ENCODE measurements at regions not wholly inside any gene's neighbourhood (a gene's known extent, or its start where the extent isn't known, plus 50 kb on each side); places are given as distances from the start of the nearest gene placed in this dataset.
"Not testable (repeated sequence)": the region's sequence is repeated elsewhere in the genome, so short reads cannot be mapped to it uniquely, and the experiment has no call there.

DNA sequence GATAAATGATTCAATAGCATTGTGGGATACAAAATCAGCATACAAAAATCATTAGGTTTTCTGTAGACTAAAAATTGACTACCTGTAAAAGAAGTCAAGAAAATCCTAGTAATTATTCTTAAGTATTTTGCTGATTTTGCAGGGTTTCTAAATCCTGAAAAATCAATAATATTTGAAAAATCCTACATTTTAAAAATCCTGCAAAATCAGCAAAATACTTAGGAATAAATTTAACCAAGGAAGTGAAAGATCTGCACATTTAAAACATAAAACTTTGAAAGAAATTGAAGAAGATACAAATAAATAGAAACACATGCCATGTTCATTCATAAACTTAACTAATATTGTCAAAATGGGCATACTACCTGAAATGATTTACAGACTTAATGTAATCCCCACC, 517.7 kb downstream of the RERGL start:
- no peak for DNase-seq
- in situ Hi-C loops (cut with HindIII; ENCODE audit: low pct_ligation_motif_present, low pct_unique_long_range_greater_than_20kb, low sequenced_read_pairs): no loop called here

DNA sequence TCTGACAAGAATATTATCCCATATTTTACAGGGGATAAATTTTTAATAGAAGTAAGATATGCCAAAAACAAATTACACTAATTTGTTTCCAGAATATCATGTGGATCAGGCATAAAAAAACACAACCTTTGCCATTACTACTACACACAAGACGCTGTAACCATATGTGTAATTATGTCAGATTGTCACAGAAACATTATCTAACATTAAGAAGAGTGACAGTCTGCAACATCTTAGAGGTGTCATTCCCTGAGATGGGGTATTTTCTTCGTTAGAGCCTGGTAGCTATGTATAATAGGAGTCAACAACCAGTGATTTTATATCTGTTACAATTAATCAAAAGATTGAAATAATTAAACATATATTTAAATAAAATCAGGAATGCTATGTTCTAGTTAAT, 518.9 kb downstream of the RERGL start:
- in situ Hi-C loops (cut with HindIII; ENCODE audit: low pct_ligation_motif_present, low pct_unique_long_range_greater_than_20kb, low sequenced_read_pairs): no loop called here
- no peak for DNase-seq

DNA sequence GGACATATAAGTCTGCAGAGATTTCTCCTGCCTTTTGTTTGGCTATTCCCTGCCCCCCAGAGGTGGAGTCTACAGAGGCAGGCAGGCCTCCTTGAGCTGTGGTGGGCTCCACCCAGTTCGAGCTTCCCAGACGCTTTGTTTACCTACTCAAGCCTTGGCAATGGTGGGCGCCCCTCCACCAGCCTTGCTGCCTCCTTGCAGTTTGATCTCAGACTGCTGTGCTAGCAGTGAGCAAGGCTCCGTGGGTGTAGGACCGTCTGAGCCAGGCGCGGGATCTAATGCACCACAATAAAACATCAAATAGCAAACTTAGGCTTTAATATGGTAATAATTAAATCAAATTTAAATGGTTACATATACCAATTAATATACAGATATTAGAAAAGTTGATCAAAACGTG, 525.4 kb downstream of the RERGL start:
- in situ Hi-C loops (cut with HindIII; ENCODE audit: low pct_ligation_motif_present, low pct_unique_long_range_greater_than_20kb, low sequenced_read_pairs); DNase-seq: not testable (repeated sequence)

DNA sequence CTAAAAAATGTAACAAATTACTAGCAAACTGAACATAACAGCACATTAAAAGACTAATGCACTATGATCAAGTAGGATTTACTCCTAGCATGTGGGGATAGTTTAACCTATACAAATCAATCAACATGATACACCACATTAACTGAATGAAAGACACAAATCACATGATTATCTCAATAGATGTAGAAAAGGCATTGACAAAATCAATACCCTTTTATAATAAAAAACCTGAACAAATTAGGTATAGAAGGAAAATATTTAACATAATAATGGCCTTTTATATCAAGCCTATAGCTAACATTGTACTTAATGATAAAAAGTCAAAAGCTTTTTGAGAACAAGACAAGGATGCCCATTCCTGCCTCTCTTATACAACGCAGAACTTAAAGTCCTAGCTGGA, 540.0 kb downstream of the RERGL start:
- DNase-seq: no peak
- in situ Hi-C loops (cut with HindIII; ENCODE audit: low pct_ligation_motif_present, low pct_unique_long_range_greater_than_20kb, low sequenced_read_pairs): no loop called here

DNA sequence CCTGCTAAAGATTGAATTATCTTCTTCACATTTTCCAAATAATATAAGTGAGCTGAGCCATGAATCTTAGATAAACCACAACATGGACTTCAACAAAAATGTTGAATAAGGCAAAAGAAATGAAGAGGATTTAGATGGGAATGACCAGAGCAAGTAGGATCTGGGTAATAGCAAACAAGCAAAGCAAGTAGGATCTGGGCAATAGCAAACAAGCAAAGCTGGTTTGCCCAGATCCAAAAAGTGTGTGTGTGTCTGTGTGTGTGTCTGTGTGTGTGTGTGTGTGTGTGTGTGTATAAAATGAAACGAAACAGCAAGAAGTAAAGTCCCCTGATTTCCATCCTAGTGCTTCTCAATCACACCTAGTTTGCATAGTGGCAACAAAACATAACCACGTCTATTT, 549.1 kb downstream of the RERGL start:
- in situ Hi-C loops (cut with HindIII; ENCODE audit: low pct_ligation_motif_present, low pct_unique_long_range_greater_than_20kb, low sequenced_read_pairs): no loop called here
- no peak for DNase-seq

DNA sequence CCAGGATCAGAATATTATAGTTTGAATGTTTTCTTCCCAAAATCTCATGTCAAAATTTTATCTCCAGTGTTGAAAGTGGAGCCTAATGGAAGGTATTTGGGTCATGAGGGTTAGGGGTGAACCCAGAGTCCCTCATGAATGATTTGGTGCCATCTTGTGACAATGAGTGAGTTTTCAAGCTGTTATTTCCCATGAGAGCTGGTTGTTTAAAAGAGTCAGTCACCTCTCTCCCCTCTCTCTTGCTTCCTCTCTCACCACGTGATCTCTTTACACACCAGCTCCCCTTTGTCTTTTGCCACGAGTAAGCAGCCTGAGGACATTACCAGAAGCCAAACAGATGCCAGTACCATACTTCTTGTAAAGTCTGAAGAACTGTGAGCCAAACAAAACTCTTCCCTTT, 561.6 kb downstream of the RERGL start:
- DNase-seq: peak; percentile 21
- in situ Hi-C loops (cut with HindIII; ENCODE audit: low pct_ligation_motif_present, low pct_unique_long_range_greater_than_20kb, low sequenced_read_pairs): no loop called here

DNA sequence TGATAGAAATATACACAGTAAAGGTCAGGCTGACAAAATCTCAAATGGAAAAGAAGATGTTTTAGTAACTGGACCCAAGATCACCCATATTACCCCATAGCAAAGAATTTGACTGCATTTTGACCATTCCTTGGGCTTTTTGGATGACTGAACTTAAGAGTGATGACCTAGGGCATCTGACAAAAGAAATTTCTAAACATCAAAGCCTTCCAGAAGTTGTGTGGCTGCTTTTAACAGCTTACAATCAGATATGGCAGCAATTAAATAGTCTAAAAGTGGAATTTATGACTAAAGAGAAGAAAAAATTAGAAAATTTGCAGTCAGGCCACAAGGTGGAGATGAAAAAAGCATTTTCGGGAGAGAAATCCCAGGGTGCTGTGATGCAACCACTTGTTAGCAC, 563.0 kb downstream of the RERGL start:
- in situ Hi-C loops (cut with HindIII; ENCODE audit: low pct_ligation_motif_present, low pct_unique_long_range_greater_than_20kb, low sequenced_read_pairs): no loop called here

DNA sequence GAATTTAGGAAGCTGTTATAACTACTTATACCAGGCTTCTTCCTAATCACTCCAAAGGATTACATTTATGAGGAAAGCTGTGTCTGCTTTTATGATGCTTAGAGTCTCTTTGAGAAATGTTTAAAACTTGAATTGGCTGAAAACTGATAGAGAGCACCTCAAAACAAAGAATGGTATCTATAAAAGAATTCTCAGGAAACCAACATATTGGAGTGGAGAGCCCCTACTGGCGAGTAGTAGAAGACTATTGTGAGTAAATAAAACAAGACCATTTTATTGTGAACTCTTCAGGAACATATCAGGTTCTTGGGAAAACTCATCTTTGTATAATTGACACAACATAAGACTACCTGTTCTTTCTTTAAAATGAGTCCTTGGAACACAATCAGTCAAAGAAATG, 578.6 kb downstream of the RERGL start:
- in situ Hi-C loops (cut with HindIII; ENCODE audit: low pct_ligation_motif_present, low pct_unique_long_range_greater_than_20kb, low sequenced_read_pairs): no loop called here
- DNase-seq: peak; percentile 29

More for the DNA sequence above, 563.0 kb downstream of the RERGL start:
- DNase-seq: no peak

DNA sequence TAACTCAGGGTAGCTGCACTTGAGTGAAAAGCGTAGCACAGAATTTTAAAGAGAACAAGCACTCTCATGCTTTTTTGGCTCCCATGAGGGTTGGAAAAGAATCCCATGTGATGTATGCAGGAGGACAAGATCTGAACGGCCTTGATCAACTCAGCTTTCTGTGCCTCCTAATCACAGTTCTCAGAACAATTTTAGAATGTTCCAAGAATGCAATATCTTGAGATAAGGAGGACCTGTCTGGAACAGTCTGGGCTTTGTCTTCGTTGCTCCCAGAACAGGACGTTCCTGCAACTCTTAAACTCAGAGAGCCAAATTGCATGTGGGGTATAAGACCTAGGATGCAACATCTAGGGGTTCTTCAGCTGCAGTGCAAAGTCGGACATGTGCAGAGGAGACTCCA, 582.7 kb downstream of the RERGL start:
- in situ Hi-C loops (cut with HindIII; ENCODE audit: low pct_ligation_motif_present, low pct_unique_long_range_greater_than_20kb, low sequenced_read_pairs): no loop called here
- DNase-seq: no peak

DNA sequence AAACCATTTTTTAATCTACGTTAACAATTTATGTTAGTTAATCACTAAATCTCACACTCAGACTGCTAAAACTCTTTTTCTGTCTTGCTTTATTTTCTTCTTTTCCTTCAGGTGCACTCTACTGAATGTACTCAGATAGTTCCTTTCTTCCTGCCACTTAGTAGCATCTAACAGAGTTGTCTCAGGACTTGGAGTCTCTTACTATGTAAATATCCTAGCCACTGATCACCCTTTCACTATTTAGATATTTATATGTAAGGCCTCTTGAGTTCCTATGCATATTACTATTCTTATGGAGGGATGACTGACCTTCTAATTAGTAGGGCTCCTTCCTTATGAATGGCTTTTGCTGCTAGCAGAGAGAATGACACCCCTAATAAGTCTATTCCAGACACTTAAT, 586.3 kb downstream of the RERGL start:
- DNase-seq: no peak
- in situ Hi-C loops (cut with HindIII; ENCODE audit: low pct_ligation_motif_present, low pct_unique_long_range_greater_than_20kb, low sequenced_read_pairs): no loop called here

DNA sequence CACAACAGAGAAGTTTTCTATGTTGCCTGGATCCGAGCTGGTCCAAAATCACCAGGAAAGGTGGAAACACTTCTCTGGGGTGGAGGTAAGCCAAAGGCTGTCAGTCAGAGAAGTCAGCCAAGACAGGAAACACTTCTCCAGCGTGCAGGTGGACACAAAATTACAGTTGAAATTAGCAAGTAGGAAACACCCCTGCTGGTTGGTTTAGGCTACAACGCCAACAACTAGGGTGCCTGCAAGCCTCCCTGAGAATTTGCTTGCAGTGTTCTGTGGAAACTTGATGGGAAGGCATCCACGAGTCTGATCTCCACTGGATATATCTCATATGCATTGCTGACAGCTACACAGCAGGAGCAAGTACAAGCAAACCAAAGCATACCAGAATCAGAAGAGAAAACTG, 600.5 kb downstream of the RERGL start:
- no peak for DNase-seq
- in situ Hi-C loops (cut with HindIII; ENCODE audit: low pct_ligation_motif_present, low pct_unique_long_range_greater_than_20kb, low sequenced_read_pairs): no loop called here

DNA sequence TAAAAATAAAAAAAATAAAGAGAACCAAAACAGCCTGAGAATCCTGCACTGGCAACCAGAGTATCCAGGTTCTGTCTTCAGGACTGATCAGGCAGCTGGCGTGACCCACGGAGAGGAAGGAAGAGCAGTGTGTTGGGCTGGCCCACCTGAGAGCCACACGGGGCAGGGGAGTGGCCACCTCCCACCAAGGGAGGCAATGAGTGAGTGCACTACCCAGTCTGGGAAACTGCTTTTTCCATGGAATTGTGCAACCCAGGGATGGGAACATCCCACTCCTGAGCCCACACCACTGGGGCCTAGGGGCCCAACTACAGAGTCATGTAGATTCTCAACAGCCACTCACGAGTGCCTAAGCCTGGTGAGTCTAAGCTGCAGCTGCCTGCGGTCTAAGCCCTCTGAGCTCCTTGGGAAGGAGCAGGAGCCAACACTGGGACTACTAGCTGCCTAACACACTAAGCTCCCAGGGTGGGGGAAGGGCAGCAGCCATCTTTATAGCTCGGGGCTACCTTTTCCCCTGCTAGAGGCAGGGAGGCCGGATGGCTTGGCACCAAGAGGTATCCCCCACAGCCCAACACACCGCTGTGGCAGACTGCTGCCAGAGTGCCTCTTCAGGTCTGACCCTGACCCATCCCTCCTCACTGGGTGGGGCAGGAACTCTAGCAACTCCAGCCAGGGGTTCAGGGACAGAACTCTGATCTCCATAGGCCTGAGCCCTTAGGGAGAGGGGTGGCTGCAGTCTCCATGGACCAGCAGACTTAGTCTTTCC, 610.9 kb downstream of the RERGL start:
- no peak for DNase-seq
- in situ Hi-C loops (cut with HindIII; ENCODE audit: low pct_ligation_motif_present, low pct_unique_long_range_greater_than_20kb, low sequenced_read_pairs): no loop called here

DNA sequence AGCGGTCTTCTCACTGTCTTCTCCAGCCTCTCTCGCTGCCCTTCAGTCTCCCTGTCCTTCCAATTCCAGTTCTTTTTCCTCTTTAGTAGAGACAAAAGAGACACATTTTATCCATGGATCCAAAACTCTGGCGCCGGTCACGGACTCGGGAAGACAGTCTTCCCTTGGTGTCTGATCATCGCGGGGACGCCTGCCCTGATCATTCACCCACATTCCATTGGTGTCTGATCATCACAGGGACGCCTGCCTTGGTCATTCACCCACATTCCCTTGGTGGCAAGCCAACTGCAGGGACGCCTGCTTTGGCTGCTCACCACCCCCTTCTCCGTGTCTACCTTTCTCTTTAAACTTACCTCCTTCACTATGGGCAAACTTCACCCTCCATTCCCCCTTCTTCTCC, 619.5 kb downstream of the RERGL start:
- in situ Hi-C loops (cut with HindIII; ENCODE audit: low pct_ligation_motif_present, low pct_unique_long_range_greater_than_20kb, low sequenced_read_pairs): no loop called here
- DNase-seq: no peak

DNA sequence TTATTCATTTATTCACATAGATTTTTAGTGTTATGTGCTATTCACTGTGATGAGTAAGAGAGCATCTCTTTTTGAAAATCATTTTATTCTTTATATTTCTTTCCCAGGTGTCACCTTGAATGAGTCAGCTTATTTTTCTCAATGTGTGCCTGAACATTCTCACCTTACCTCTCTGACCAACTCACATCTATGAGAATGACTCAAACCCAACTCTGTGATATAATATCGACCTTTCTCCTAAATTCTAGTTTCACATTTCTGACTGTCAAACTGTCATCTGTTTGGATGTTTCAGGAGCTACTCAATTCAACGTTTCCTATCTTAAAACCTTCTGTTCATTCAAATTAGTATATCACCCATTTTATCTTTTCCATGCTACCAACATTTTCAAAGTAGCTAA, 630.8 kb downstream of the RERGL start:
- DNase-seq: no peak
- in situ Hi-C loops (cut with HindIII; ENCODE audit: low pct_ligation_motif_present, low pct_unique_long_range_greater_than_20kb, low sequenced_read_pairs): no loop called here

DNA sequence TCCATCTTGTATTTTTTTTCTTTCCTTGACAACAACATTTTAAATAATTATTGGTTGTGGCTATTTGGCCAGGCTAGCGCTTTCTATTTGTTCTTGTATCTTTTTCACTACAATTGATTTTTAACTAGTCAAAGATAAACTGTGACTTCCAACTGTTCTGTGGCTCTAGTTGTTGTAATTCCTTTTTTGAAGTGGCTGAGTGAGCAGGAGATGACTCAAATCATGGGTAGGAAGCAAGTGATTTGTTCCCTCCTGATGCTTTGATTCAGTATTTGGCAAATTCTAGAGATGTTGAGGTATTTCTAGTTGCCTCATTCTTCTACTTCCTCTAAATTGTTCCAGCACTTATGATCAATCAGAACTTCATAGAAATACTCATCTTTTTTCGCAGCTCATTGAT, 633.5 kb downstream of the RERGL start:
- in situ Hi-C loops (cut with HindIII; ENCODE audit: low pct_ligation_motif_present, low pct_unique_long_range_greater_than_20kb, low sequenced_read_pairs): no loop called here
- peak; percentile 48 for DNase-seq

DNA sequence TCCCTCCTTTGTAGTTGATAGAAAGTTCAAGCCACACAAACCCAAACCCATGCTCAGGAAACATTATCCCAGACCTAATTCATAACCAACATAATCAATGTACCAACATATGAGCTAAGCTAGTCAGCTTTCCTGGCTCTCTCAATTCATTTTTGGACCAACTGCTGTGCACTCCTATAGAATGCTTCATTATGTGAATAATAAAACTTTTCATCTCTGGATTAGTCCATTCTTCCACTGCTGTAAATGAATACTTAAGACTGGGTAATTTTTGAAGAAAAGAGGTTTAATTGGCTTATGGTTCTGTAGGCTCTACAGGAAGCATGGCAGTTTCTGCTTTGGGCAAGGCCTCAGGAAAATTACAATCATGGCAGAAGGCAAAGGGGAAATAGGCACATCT, 651.9 kb downstream of the RERGL start:
- DNase-seq: no peak
- in situ Hi-C loops (cut with HindIII; ENCODE audit: low pct_ligation_motif_present, low pct_unique_long_range_greater_than_20kb, low sequenced_read_pairs): no loop called here

DNA sequence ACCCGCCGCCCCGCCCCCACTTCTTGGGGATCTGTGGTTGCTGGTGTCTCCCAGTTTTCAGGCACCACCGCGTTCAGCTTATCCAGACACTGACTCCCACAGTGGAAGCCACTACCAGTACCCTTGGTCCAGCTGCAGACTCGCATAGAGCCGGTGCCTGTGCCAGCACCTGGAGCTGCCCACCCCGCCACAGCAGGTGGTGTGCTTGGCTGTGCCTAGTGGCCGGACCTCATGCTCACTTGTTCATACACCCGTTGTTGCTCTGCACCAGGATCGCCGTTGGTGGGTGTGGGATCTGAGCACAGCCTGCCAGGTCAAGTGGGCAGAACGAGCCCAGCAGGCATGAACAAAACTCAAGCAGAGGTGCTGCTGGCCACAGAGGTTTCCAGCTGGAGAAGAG, 673.2 kb downstream of the RERGL start:
- in situ Hi-C loops (cut with HindIII; ENCODE audit: low pct_ligation_motif_present, low pct_unique_long_range_greater_than_20kb, low sequenced_read_pairs): no loop called here
- no peak for DNase-seq

DNA sequence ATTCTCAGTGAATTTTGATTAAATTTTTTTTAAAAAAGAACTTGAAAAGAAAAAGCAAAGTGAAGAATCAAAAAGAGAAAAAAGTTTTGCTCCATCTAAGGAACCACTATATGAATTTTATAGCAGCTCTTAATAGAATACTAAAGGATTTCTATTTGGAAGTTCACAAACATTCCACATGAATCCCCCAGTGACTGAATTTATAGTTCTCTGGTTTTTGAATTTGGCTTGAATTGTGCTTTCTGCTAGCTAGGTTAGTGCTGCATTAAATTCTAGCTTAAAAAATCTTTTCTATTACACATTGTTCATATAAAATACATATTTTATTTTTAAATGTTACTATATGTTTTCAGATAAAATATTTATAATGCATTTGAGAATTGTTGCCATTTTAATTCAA, 675.4 kb downstream of the RERGL start:
- in situ Hi-C loops (cut with HindIII; ENCODE audit: low pct_ligation_motif_present, low pct_unique_long_range_greater_than_20kb, low sequenced_read_pairs): no loop called here

DNA sequence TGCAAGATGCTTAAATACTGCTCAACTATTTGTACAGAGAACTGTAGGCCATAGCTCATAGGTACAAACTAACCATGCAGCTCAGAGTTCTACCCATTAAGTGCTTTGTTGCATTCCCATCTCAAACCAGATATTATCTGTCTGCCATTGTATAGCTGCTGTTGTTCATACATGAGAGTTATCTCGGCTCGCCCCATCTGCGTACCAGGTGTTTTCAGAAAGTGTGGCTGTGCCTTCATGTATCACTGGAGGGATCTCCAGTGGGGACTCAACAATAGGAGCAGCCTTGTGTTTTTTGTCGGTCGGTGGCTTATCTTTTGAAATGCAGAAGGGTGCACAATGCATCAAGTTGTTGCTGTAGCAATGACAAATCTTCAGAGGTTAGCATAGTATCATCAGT, 678.3 kb downstream of the RERGL start:
- in situ Hi-C loops (cut with HindIII; ENCODE audit: low pct_ligation_motif_present, low pct_unique_long_range_greater_than_20kb, low sequenced_read_pairs): no loop called here
- no peak for DNase-seq

More for the DNA sequence above, 675.4 kb downstream of the RERGL start:
- no peak for DNase-seq

DNA sequence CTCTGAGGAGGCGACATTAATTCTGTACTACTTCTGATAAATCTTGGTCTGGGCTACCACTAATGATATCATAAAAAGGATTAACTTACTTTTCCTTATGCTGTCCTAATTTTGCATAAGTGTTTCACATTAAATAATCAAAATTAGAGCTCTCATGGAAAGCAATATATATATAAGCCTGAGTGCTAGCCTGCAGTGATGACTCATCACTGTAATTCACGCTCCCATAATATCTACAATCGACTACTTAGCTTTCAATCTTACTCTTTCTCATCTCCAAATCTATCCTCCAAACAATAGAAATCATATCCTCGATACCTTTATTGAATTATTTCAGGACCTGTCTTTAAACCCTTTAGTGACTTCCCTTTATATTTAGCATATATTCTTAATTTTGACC, 701.3 kb downstream of the RERGL start:
- DNase-seq: no peak
- in situ Hi-C loops (cut with HindIII; ENCODE audit: low pct_ligation_motif_present, low pct_unique_long_range_greater_than_20kb, low sequenced_read_pairs): no loop called here

DNA sequence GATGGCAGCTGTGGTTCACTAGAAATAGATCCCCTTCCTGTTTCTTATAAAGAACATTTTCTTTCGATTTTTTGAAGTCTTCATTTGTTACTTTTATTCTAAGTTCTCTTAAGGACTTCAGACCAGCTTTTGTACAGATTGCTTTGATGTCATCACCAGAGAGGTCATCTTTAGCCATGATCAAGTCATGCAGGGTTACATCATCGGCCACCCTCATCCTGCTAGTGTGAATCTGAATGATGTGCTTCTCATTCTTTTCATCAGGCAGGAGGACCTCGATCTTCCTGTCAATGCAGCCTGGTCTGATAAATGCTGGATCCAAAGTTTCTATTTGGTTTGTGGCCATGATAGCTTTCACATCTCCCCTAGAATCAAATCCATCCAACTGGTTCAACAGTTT, 706.7 kb downstream of the RERGL start:
- DNase-seq: no peak
- in situ Hi-C loops (cut with HindIII; ENCODE audit: low pct_ligation_motif_present, low pct_unique_long_range_greater_than_20kb, low sequenced_read_pairs): no loop called here
